ENCODE measurements at regions not wholly inside any gene's neighbourhood (a gene's known extent, or its start where the extent isn't known, plus 50 kb on each side); places are given as distances from the start of the nearest gene placed in this dataset.

DNA sequence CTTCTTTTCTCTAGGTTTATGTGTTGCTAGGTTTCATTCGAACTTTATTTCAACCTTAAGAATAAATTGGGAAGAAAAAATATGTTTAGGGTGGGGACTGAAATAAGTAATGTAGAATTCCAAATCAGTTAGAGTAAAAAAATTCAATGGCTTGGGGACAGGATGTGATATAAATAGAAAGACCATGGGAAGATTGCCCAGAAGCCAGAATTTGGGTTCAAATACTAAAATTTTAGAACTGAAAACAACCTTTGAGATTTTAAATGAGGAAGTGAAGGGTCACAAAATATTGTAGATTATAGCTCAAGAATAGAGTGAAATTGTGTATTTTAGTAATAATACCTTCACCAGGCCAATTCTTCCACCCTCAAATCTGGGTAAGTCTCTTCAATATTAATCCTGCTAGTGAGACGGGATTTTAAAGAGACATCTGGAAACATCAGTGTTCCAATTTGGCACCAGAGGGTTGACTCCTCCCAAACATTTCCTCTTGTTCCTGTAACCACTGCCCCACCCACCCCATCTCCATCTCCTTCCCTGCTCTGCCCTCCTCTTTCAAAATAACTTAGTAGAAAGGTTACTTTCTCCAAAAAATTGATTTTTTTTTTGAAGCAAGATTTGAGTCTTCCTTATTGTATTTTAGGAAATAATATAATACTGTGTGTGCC, 51.3 kb upstream of the FAM3C start:
- no peak for DNase-seq

DNA sequence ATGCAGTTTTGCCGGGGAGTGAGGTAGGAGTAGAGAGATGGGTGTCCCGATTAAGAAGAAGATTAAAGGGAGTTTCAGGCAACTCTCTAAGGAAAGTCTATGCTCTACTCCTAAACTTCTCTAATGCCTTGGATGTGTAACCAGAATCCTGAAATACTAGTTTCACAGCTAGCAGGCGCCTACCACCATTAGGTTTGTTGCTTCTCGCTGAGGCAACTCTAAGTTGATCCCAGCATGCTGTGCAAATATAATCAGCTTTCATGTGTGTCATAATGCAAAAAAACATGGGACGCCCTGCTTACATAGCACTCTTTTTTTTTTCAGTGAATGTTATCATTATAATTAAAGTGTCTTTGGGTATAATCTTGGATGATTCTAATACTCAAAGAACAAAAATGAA, 50.4 kb upstream of the FAM3C start:
- no peak for DNase-seq

Data from NCI-H2171 (cell line).